GM13976 (cell line): ENCODE measurements at regions not wholly inside any gene's neighbourhood (a gene's known extent, or its start where the extent isn't known, plus 50 kb on each side); places are given as distances from the start of the nearest gene placed in this dataset.
A peak's percentile ranks its signal among the peaks of the same experiment; 100 is the strongest.

Experiments
- DNase-seq: peaks from one replicate; pipeline ENCODE4 v3.0.0; 2012; ENCODE audit warnings: low spot score
- CTCF ChIP-seq: IDR thresholded peaks from 2 replicates; pipeline ENCODE4 v1.5.1; 2012; ENCODE audit warnings: borderline replicate concordance, mild to moderate bottlenecking; ENCODE audit not compliant: insufficient read depth; ENCODE audit errors: extremely low read depth, missing control alignments, control extremely low read depth
- in situ Hi-C: fragments of 300-500 bp; cut with MboI; formaldehyde crosslinking; loops from one replicate; pipeline ENCODE4 v1.12.0; 2022; ENCODE audit warnings: low sequenced_read_pairs, mixed read lengths, inconsistent platforms; ENCODE audit not compliant: unreplicated experiment

- DNase-seq = no peak
- in situ Hi-C loops = no loop called here
- no peak for TF ChIP-seq CTCF
These were observed 446.3 kb upstream of the POU3F3 start for GRCh38 chr2:104407641-104408040.

GRCh38 chr2:104408266-104408665 lies 445.6 kb upstream of the POU3F3 start:
- no peak for DNase-seq
- TF ChIP-seq CTCF = no peak
- in situ Hi-C loops = no loop called here

- no peak for TF ChIP-seq CTCF
- DNase-seq = no peak
- in situ Hi-C loops = no loop called here
These were observed 443.8 kb upstream of the POU3F3 start for GRCh38 chr2:104410136-104410535.

- in situ Hi-C loops = no loop called here
- DNase-seq = peak; percentile 43
- TF ChIP-seq CTCF = peak; percentile 44
These were observed 441.5 kb upstream of the POU3F3 start for GRCh38 chr2:104412384-104412783.

- no peak for TF ChIP-seq CTCF
- DNase-seq = no peak
- in situ Hi-C loops = no loop called here
These were observed 440.0 kb upstream of the POU3F3 start for GRCh38 chr2:104413890-104414289.

- DNase-seq = no peak
- in situ Hi-C loops = no loop called here
- TF ChIP-seq CTCF = no peak
These were observed 438.6 kb upstream of the POU3F3 start for GRCh38 chr2:104415284-104415683.

GRCh38 chr2:104416339-104417000 lies 437.4 kb upstream of the POU3F3 start:
- in situ Hi-C loops = no loop called here
- TF ChIP-seq CTCF = no peak
- DNase-seq = no peak
